ENCODE measurements at regions not wholly inside any gene's neighbourhood (a gene's known extent, or its start where the extent isn't known, plus 50 kb on each side); places are given as distances from the start of the nearest gene placed in this dataset.
A peak's percentile ranks its signal among the peaks of the same experiment; 100 is the strongest.

GRCh38 chr22:49673048-49673447 is 154.6 kb downstream of the BRD1 start:
- H4K8ac ChIP-seq (ENCODE audit: low read depth, low read length) = no peak overlapping the region
- no CpG with 5 or more reads among the region's 14 CpGs for WGBS, 2 donors (ENCODE audit: extremely low coverage in 2 of 2, insufficient read length in 2 of 2, insufficient replicate concordance in 1 of 2)
- H4K91ac ChIP-seq (ENCODE audit: low read depth, low read length, poor library complexity) = no peak overlapping the region
- no peak overlapping the region for H3K14ac ChIP-seq (ENCODE audit: low read length)
- peaks cover 0 to 12% of the 10 kb centered on the region in 2 donors for H3K9me3 ChIP-seq (replicated peaks in 1 of 2; ENCODE audit: control insufficient read depth in 2 of 2, insufficient read depth in 1 of 2, low read depth in 1 of 2, low read length in 2 of 2)
- no peak overlapping the region for H2BK15ac ChIP-seq (ENCODE audit: low read length)
- no peak overlapping the region for H2BK120ac ChIP-seq (ENCODE audit: low read depth, low read length)
- H3K4me3 ChIP-seq (ENCODE audit: low read length in 2 of 2) = no peak overlapping the region
- H3K27ac ChIP-seq (replicated peaks; ENCODE audit: low read length) = no peak overlapping the region
- no peak overlapping the region for H2AK5ac ChIP-seq (ENCODE audit: low read depth, low read length)
- H2BK5ac ChIP-seq (ENCODE audit: low read length) = no peak overlapping the region
- H3K23ac ChIP-seq (ENCODE audit: low read depth, low read length, poor library complexity) = no peak overlapping the region
- no peak overlapping the region for H2AFZ ChIP-seq (ENCODE audit: low read length)
- peaks cover 7 to 70% (median 36%) of the 10 kb centered on the region in 3 experiments for H3K27me3 ChIP-seq (ENCODE audit: control insufficient read depth in 3 of 3, insufficient read depth in 3 of 3, low read depth in 1 of 3, low read length in 3 of 3)
- no peaks in the 10 kb centered on the region for H3K79me1 ChIP-seq (ENCODE audit: low read depth, low read length)
- no peak overlapping the region for H3K9ac ChIP-seq (ENCODE audit: low read depth, low read length, poor library complexity)
- H3K4ac ChIP-seq (ENCODE audit: low read length) = no peak overlapping the region
- no peak overlapping the region for H2BK12ac ChIP-seq (ENCODE audit: low read length)
- H3K18ac ChIP-seq (ENCODE audit: low read length) = peak overlapping the region; percentile 73
- no peak for DNase-seq (ENCODE audit: low spot score)
- H3K4me2 ChIP-seq (ENCODE audit: insufficient read depth, low read length, poor library complexity, severe bottlenecking) = no peak overlapping the region
- no peaks in the 10 kb centered on the region for H3K36me3 ChIP-seq (replicated peaks in 1 of 2; ENCODE audit: control insufficient read depth in 2 of 2, insufficient read depth in 2 of 2, low read length in 2 of 2)
- peaks cover 0 to 9% of the 10 kb centered on the region in 2 donors for H3K4me1 ChIP-seq (ENCODE audit: control insufficient read depth in 2 of 2, insufficient read depth in 1 of 2, low read depth in 1 of 2, low read length in 2 of 2)

GRCh38 chr22:49672014-49672516 is 155.6 kb downstream of the BRD1 start:
- Histone ChIP-seq H2AFZ (ENCODE audit: low read length) (no peak overlapping the region), H3K4me2 (ENCODE audit: insufficient read depth, low read length, poor library complexity, severe bottlenecking) (no peak overlapping the region), H3K23ac (ENCODE audit: low read depth, low read length, poor library complexity) (no peak overlapping the region), H4K91ac (ENCODE audit: low read depth, low read length, poor library complexity) (no peak overlapping the region), H4K8ac (ENCODE audit: low read depth, low read length) (no peak overlapping the region), H2BK5ac (ENCODE audit: low read length) (no peak overlapping the region), H2BK15ac (ENCODE audit: low read length) (no peak overlapping the region), H2BK120ac (ENCODE audit: low read depth, low read length) (no peak overlapping the region), H3K9me3 (replicated peaks in 1 of 2; ENCODE audit: control insufficient read depth in 2 of 2, insufficient read depth in 1 of 2, low read depth in 1 of 2, low read length in 2 of 2) (peaks cover 0 to 12% of the 10 kb centered on the region in 2 donors), H2AK5ac (ENCODE audit: low read depth, low read length) (no peak overlapping the region), H3K27ac (replicated peaks; ENCODE audit: low read length) (no peak overlapping the region), H3K4me3 (ENCODE audit: low read length in 2 of 2) (no peak overlapping the region), H3K4me1 (ENCODE audit: control insufficient read depth in 2 of 2, insufficient read depth in 1 of 2, low read depth in 1 of 2, low read length in 2 of 2) (peaks cover 0 to 9% of the 10 kb centered on the region in 2 donors), H3K14ac (ENCODE audit: low read length) (no peak overlapping the region), H3K36me3 (replicated peaks in 1 of 2; ENCODE audit: control insufficient read depth in 2 of 2, insufficient read depth in 2 of 2, low read length in 2 of 2) (no peaks in the 10 kb centered on the region), H3K18ac (ENCODE audit: low read length) (no peak overlapping the region), H3K9ac (ENCODE audit: low read depth, low read length, poor library complexity) (no peak overlapping the region), H2BK12ac (ENCODE audit: low read length) (no peak overlapping the region), H3K27me3 (ENCODE audit: control insufficient read depth in 3 of 3, insufficient read depth in 3 of 3, low read depth in 1 of 3, low read length in 3 of 3) (peaks cover 7 to 61% (median 36%) of the 10 kb centered on the region in 3 experiments), H3K79me1 (ENCODE audit: low read depth, low read length) (no peaks in the 10 kb centered on the region), H3K4ac (ENCODE audit: low read length) (no peak overlapping the region)
- WGBS, 2 donors (ENCODE audit: extremely low coverage in 2 of 2, insufficient read length in 2 of 2, insufficient replicate concordance in 1 of 2) = no CpG with 5 or more reads among the region's 17 CpGs
- no peak for DNase-seq (ENCODE audit: low spot score)

GRCh38 chr22:49671331-49672013 is 156.2 kb downstream of the BRD1 start:
- H2BK120ac ChIP-seq (ENCODE audit: low read depth, low read length) = no peak overlapping the region
- no peak overlapping the region for H2AK5ac ChIP-seq (ENCODE audit: low read depth, low read length)
- H3K9ac ChIP-seq (ENCODE audit: low read depth, low read length, poor library complexity) = no peak overlapping the region
- H3K4me3 ChIP-seq (ENCODE audit: low read length in 2 of 2) = peak overlapping the region in 1 of 2 donors; percentile 68
- peaks cover 7 to 57% (median 36%) of the 10 kb centered on the region in 3 experiments for H3K27me3 ChIP-seq (ENCODE audit: control insufficient read depth in 3 of 3, insufficient read depth in 3 of 3, low read depth in 1 of 3, low read length in 3 of 3)
- no peak overlapping the region for H2BK5ac ChIP-seq (ENCODE audit: low read length)
- no peak overlapping the region for H2BK15ac ChIP-seq (ENCODE audit: low read length)
- H3K4ac ChIP-seq (ENCODE audit: low read length) = no peak overlapping the region
- H3K4me1 ChIP-seq (ENCODE audit: control insufficient read depth in 2 of 2, insufficient read depth in 1 of 2, low read depth in 1 of 2, low read length in 2 of 2) = peaks cover 0 to 9% of the 10 kb centered on the region in 2 donors
- no peaks in the 10 kb centered on the region for H3K36me3 ChIP-seq (replicated peaks in 1 of 2; ENCODE audit: control insufficient read depth in 2 of 2, insufficient read depth in 2 of 2, low read length in 2 of 2)
- H3K9me3 ChIP-seq (replicated peaks in 1 of 2; ENCODE audit: control insufficient read depth in 2 of 2, insufficient read depth in 1 of 2, low read depth in 1 of 2, low read length in 2 of 2) = peaks cover 0 to 12% of the 10 kb centered on the region in 2 donors
- no peak overlapping the region for H4K8ac ChIP-seq (ENCODE audit: low read depth, low read length)
- H3K27ac ChIP-seq (replicated peaks; ENCODE audit: low read length) = no peak overlapping the region
- WGBS, 2 donors (ENCODE audit: extremely low coverage in 2 of 2, insufficient read length in 2 of 2, insufficient replicate concordance in 1 of 2) = no CpG with 5 or more reads among the region's 28 CpGs
- peak overlapping the region; percentile 35 for H3K4me2 ChIP-seq (ENCODE audit: insufficient read depth, low read length, poor library complexity, severe bottlenecking)
- no peak overlapping the region for H2AFZ ChIP-seq (ENCODE audit: low read length)
- no peaks in the 10 kb centered on the region for H3K79me1 ChIP-seq (ENCODE audit: low read depth, low read length)
- H4K91ac ChIP-seq (ENCODE audit: low read depth, low read length, poor library complexity) = no peak overlapping the region
- no peak overlapping the region for H3K18ac ChIP-seq (ENCODE audit: low read length)
- no peak overlapping the region for H3K23ac ChIP-seq (ENCODE audit: low read depth, low read length, poor library complexity)
- H2BK12ac ChIP-seq (ENCODE audit: low read length) = no peak overlapping the region
- no peak overlapping the region for H3K14ac ChIP-seq (ENCODE audit: low read length)
- no peak for DNase-seq (ENCODE audit: low spot score)

- no peak overlapping the region for H2BK15ac ChIP-seq (ENCODE audit: low read length)
- peak; percentile 18 for DNase-seq (ENCODE audit: low spot score)
- H4K8ac ChIP-seq (ENCODE audit: low read depth, low read length) = no peak overlapping the region
- peak overlapping the region; percentile 83 for H3K18ac ChIP-seq (ENCODE audit: low read length)
- no peak overlapping the region for H2BK5ac ChIP-seq (ENCODE audit: low read length)
- peak overlapping the region; percentile 86 for H3K9ac ChIP-seq (ENCODE audit: low read depth, low read length, poor library complexity)
- no peak overlapping the region for H3K14ac ChIP-seq (ENCODE audit: low read length)
- no peak overlapping the region for H4K91ac ChIP-seq (ENCODE audit: low read depth, low read length, poor library complexity)
- peak overlapping the region in 1 of 2 donors; percentile 77 for H3K4me3 ChIP-seq (ENCODE audit: low read length in 2 of 2)
- H2BK12ac ChIP-seq (ENCODE audit: low read length) = no peak overlapping the region
- H2BK120ac ChIP-seq (ENCODE audit: low read depth, low read length) = no peak overlapping the region
- peaks cover 0 to 9% of the 10 kb centered on the region in 2 donors for H3K4me1 ChIP-seq (ENCODE audit: control insufficient read depth in 2 of 2, insufficient read depth in 1 of 2, low read depth in 1 of 2, low read length in 2 of 2)
- no peak overlapping the region for H3K4ac ChIP-seq (ENCODE audit: low read length)
- H3K79me1 ChIP-seq (ENCODE audit: low read depth, low read length) = no peaks in the 10 kb centered on the region
- H3K9me3 ChIP-seq (replicated peaks in 1 of 2; ENCODE audit: control insufficient read depth in 2 of 2, insufficient read depth in 1 of 2, low read depth in 1 of 2, low read length in 2 of 2) = peaks cover 0 to 12% of the 10 kb centered on the region in 2 donors
- H2AFZ ChIP-seq (ENCODE audit: low read length) = peak overlapping the region; percentile 59
- H3K4me2 ChIP-seq (ENCODE audit: insufficient read depth, low read length, poor library complexity, severe bottlenecking) = peak overlapping the region; percentile 86
- no peak overlapping the region for H3K27ac ChIP-seq (replicated peaks; ENCODE audit: low read length)
- H2AK5ac ChIP-seq (ENCODE audit: low read depth, low read length) = peak overlapping the region; percentile 27
- WGBS, 2 donors (ENCODE audit: extremely low coverage in 2 of 2, insufficient read length in 2 of 2, insufficient replicate concordance in 1 of 2) = no CpG with 5 or more reads among the region's 69 CpGs
- peak overlapping the region; percentile 93 for H3K23ac ChIP-seq (ENCODE audit: low read depth, low read length, poor library complexity)
- H3K36me3 ChIP-seq (replicated peaks in 1 of 2; ENCODE audit: control insufficient read depth in 2 of 2, insufficient read depth in 2 of 2, low read length in 2 of 2) = no peaks in the 10 kb centered on the region
- peaks cover 7 to 53% (median 36%) of the 10 kb centered on the region in 3 experiments for H3K27me3 ChIP-seq (ENCODE audit: control insufficient read depth in 3 of 3, insufficient read depth in 3 of 3, low read depth in 1 of 3, low read length in 3 of 3)
Measured at GRCh38 chr22:49670456-49671330, 157.0 kb downstream of the BRD1 start.
